GM18909 (cell line): ENCODE measurements at regions not wholly inside any gene's neighbourhood (a gene's known extent, or its start where the extent isn't known, plus 50 kb on each side); places are given as distances from the start of the nearest gene placed in this dataset.
A peak's percentile ranks its signal among the peaks of the same experiment; 100 is the strongest.

ENCODE experiments used
- ATAC-seq: cut with Tn5 transposase; IDR thresholded peaks from one replicate; pipeline ENCODE4 v1.9.1; 2021; ENCODE audit warnings: mild to moderate bottlenecking; ENCODE audit not compliant: unreplicated experiment, poor library complexity

GRCh38 chr9:71592400-71592799 is 175.9 kb downstream of the CEMIP2 start:
- no peak for ATAC-seq

GRCh38 chr9:71590362-71590761 is 178.0 kb downstream of the CEMIP2 start:
- no peak for ATAC-seq

GRCh38 chr9:71589612-71590011 is 178.7 kb downstream of the CEMIP2 start:
- ATAC-seq, result no peak

GRCh38 chr9:71587576-71588362 is 180.5 kb downstream of the CEMIP2 start:
- ATAC-seq, result no peak

GRCh38 chr9:71583792-71584191 is 184.5 kb downstream of the CEMIP2 start:
- no peak for ATAC-seq

- ATAC-seq, result no peak
Measured at GRCh38 chr9:71582347-71582746, 186.0 kb downstream of the CEMIP2 start.

- no peak for ATAC-seq
Measured at GRCh38 chr9:71581101-71581500, 187.2 kb downstream of the CEMIP2 start.

- no peak for ATAC-seq
Measured at GRCh38 chr9:71571186-71571585, 197.1 kb downstream of the CEMIP2 start.

- no peak for ATAC-seq
Measured at GRCh38 chr9:71567890-71568289, 200.4 kb downstream of the CEMIP2 start.

- no peak for ATAC-seq
Measured at GRCh38 chr9:71562140-71562539, 206.2 kb downstream of the CEMIP2 start.

GRCh38 chr9:71557310-71557709 is 211.0 kb downstream of the CEMIP2 start:
- ATAC-seq, result no peak

- no peak for ATAC-seq
Measured at GRCh38 chr9:71552480-71552879, 215.8 kb downstream of the CEMIP2 start.

GRCh38 chr9:71549023-71549422 is 219.3 kb downstream of the CEMIP2 start:
- ATAC-seq, result peak; percentile 98

- no peak for ATAC-seq
Measured at GRCh38 chr9:71544464-71544863, 223.8 kb downstream of the CEMIP2 start.

- no peak for ATAC-seq
Measured at GRCh38 chr9:71541436-71541835, 226.9 kb downstream of the CEMIP2 start.

GRCh38 chr9:71524996-71525580 is 243.2 kb downstream of the CEMIP2 start:
- ATAC-seq, result peak; percentile 64

GRCh38 chr9:71524516-71524915 is 243.8 kb downstream of the CEMIP2 start:
- ATAC-seq, result no peak

GRCh38 chr9:71521132-71521531 is 247.2 kb downstream of the CEMIP2 start:
- no peak for ATAC-seq

- no peak for ATAC-seq
Measured at GRCh38 chr9:71519098-71519696, 249.1 kb downstream of the CEMIP2 start.

GRCh38 chr9:71518045-71518827 is 250.1 kb downstream of the CEMIP2 start:
- no peak for ATAC-seq

GRCh38 chr9:71515626-71516025 is 252.7 kb downstream of the CEMIP2 start:
- ATAC-seq, result no peak
